ENCODE measurements at regions not wholly inside any gene's neighbourhood (a gene's known extent, or its start where the extent isn't known, plus 50 kb on each side); places are given as distances from the start of the nearest gene placed in this dataset.

GRCh38 chr11:109648804-109649203, 226.8 kb downstream of the C11orf87 start:
- in situ Hi-C loops (cut with MboI; ENCODE audit: low pct_unique_long_range_greater_than_20kb, low sequenced_read_pairs, unreplicated experiment) = no loop called here
- DNase-seq (ENCODE audit: low spot score) = no peak
- no peak for TF ChIP-seq CTCF (IDR thresholded peaks at IDR 0.05; ENCODE audit: extremely low read depth, insufficient read depth, missing control alignments)

- in situ Hi-C loops (cut with MboI; ENCODE audit: low pct_unique_long_range_greater_than_20kb, low sequenced_read_pairs, unreplicated experiment) = no loop called here
- no peak for DNase-seq (ENCODE audit: low spot score)
- no peak for TF ChIP-seq CTCF (IDR thresholded peaks at IDR 0.05; ENCODE audit: extremely low read depth, insufficient read depth, missing control alignments)
Measured at GRCh38 chr11:109654091-109654490, 232.1 kb downstream of the C11orf87 start.

- no peak for DNase-seq (ENCODE audit: low spot score)
- in situ Hi-C loops (cut with MboI; ENCODE audit: low pct_unique_long_range_greater_than_20kb, low sequenced_read_pairs, unreplicated experiment) = no loop called here
- TF ChIP-seq CTCF (IDR thresholded peaks at IDR 0.05; ENCODE audit: extremely low read depth, insufficient read depth, missing control alignments) = no peak
Measured at GRCh38 chr11:109658190-109658589, 236.2 kb downstream of the C11orf87 start.

GRCh38 chr11:109667719-109668118, 245.7 kb downstream of the C11orf87 start:
- in situ Hi-C loops (cut with MboI; ENCODE audit: low pct_unique_long_range_greater_than_20kb, low sequenced_read_pairs, unreplicated experiment) = no loop called here
- no peak for DNase-seq (ENCODE audit: low spot score)
- no peak for TF ChIP-seq CTCF (IDR thresholded peaks at IDR 0.05; ENCODE audit: extremely low read depth, insufficient read depth, missing control alignments)

GRCh38 chr11:109668973-109669634, 247.1 kb downstream of the C11orf87 start:
- TF ChIP-seq CTCF (IDR thresholded peaks at IDR 0.05; ENCODE audit: extremely low read depth, insufficient read depth, missing control alignments) = no peak
- in situ Hi-C loops (cut with MboI; ENCODE audit: low pct_unique_long_range_greater_than_20kb, low sequenced_read_pairs, unreplicated experiment) = no loop called here
- DNase-seq (ENCODE audit: low spot score) = no peak

GRCh38 chr11:109677231-109677630, 255.2 kb downstream of the C11orf87 start:
- in situ Hi-C loops (cut with MboI; ENCODE audit: low pct_unique_long_range_greater_than_20kb, low sequenced_read_pairs, unreplicated experiment) = no loop called here
- no peak for DNase-seq (ENCODE audit: low spot score)

More at GRCh38 chr11:109677231-109677630, 255.2 kb downstream of the C11orf87 start:
- no peak for TF ChIP-seq CTCF (IDR thresholded peaks at IDR 0.05; ENCODE audit: extremely low read depth, insufficient read depth, missing control alignments)

All from GM13977 (cell line).